Epithelial cell of prostate (primary cell): ENCODE measurements at regions not wholly inside any gene's neighbourhood (a gene's known extent, or its start where the extent isn't known, plus 50 kb on each side); places are given as distances from the start of the nearest gene placed in this dataset.

ENCODE experiments used
- DNase-seq: peaks from one replicate; pipeline ENCODE4 v3.0.0-alpha.2; 2011; ENCODE audit warnings: low read depth, low spot score
- H3K27ac ChIP-seq: fragments of 450-650 bp; 2 replicates; pipeline ENCODE4 v1.5.1; 2017; ENCODE audit warnings: mild to moderate bottlenecking

- H3K27ac ChIP-seq = peak overlapping the region; percentile 67
- DNase-seq = peak; percentile 26
Observed at GRCh38 chr1:102085896-102086295, 89.2 kb upstream of the OLFM3 start.

- H3K27ac ChIP-seq = peak overlapping the region; percentile 67
- no peak for DNase-seq
Observed at GRCh38 chr1:102084771-102085535, 88.2 kb upstream of the OLFM3 start.

- no peak for DNase-seq
Observed at GRCh38 chr1:102083192-102083591, 86.5 kb upstream of the OLFM3 start.

GRCh38 chr1:102074874-102075273, 78.1 kb upstream of the OLFM3 start:
- no peak for DNase-seq
- H3K27ac ChIP-seq = no peak overlapping the region

More at GRCh38 chr1:102083192-102083591, 86.5 kb upstream of the OLFM3 start:
- H3K27ac ChIP-seq = no peak overlapping the region

- no peak overlapping the region for H3K27ac ChIP-seq
Observed at GRCh38 chr1:102071451-102071850, 74.7 kb upstream of the OLFM3 start.

GRCh38 chr1:102050556-102050955, 53.8 kb upstream of the OLFM3 start:
- DNase-seq = no peak
- H3K27ac ChIP-seq = no peak overlapping the region

More at GRCh38 chr1:102071451-102071850, 74.7 kb upstream of the OLFM3 start:
- no peak for DNase-seq

GRCh38 chr1:102047724-102048123, 51.0 kb upstream of the OLFM3 start:
- H3K27ac ChIP-seq = no peak overlapping the region
- DNase-seq = no peak
